Cardiac fibroblast (primary cell): ENCODE measurements at regions not wholly inside any gene's neighbourhood (a gene's known extent, or its start where the extent isn't known, plus 50 kb on each side); places are given as distances from the start of the nearest gene placed in this dataset.

Source experiments
- DNase-seq, 2 donors: peaks; one replicate each; pipeline versions ENCODE4 v3.0.0 to v3.0.0-alpha.2; 2010; ENCODE audit warnings: low read depth in 2 of 2
- H3K4me3 ChIP-seq, 2 donors: replicated peaks in 1 of 2; 1 replicate in 1 of 2; 2 replicates in 1 of 2; pipeline ENCODE4 v1.5.1; 2011; ENCODE audit warnings: low read depth in 2 of 2, low read length in 2 of 2, mild to moderate bottlenecking in 2 of 2, moderate library complexity in 1 of 2
- TF ChIP-seq, protein P1 (sequence below): IDR thresholded peaks from one replicate; pipeline ENCODE4 v1.5.1; 2011; ENCODE audit warnings: low read depth, mild to moderate bottlenecking, low read length, inconsistent platforms

DNA sequence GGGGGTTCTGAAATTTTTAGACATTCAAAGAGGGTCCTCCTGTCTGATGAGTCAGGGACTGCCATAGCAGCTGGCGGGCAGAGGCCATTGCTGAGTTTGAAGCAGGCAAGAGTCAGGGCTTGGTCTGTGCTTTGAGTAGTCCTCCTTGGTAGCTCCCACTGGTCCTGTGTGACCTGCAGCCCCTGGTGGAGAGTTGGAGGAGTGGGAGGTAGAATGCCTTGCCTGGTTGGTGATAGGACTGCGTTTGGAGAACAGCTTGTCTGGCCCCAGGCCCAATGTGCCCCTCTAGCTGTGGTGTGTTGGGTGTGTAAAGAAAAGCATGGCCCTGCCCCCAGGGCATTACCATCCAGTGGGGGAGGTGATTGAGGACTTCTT is 116.7 kb downstream of the BEGAIN start:
- TF ChIP-seq, protein P1, sequence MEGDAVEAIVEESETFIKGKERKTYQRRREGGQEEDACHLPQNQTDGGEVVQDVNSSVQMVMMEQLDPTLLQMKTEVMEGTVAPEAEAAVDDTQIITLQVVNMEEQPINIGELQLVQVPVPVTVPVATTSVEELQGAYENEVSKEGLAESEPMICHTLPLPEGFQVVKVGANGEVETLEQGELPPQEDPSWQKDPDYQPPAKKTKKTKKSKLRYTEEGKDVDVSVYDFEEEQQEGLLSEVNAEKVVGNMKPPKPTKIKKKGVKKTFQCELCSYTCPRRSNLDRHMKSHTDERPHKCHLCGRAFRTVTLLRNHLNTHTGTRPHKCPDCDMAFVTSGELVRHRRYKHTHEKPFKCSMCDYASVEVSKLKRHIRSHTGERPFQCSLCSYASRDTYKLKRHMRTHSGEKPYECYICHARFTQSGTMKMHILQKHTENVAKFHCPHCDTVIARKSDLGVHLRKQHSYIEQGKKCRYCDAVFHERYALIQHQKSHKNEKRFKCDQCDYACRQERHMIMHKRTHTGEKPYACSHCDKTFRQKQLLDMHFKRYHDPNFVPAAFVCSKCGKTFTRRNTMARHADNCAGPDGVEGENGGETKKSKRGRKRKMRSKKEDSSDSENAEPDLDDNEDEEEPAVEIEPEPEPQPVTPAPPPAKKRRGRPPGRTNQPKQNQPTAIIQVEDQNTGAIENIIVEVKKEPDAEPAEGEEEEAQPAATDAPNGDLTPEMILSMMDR: no peak
- no peak for DNase-seq
- no peak overlapping the region for H3K4me3 ChIP-seq

DNA sequence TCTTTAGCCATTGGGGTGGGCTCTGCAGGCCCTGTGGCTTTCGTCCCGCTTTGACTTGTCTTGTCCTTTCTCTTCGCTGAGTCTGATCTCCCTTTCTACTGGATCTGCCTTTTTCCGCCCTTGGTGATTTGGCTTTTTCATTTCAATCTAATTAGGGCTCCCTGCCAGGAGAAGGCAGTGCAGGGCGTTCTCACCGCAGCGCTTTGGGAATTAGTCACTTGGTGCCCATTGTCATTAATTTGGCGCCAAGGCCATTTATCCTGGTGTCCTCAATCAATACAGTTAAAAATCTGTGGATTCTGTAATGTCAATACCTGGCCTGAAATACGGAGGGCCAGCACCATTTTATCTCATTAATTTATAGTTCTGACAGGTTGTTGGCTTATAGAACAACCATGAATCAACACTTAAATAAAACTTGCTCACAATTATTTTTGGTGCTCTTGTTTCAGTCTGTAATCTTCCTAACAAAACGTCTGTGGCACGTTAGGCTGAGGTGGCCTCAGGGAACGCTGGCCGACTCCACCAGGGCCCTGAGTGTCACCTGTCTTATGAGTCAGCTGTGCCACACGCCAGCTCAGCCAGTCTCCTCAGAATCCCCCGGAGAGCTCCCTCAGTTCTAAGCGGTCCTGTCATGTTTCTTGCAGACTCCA is 115.7 kb downstream of the BEGAIN start:
- no peak overlapping the region for H3K4me3 ChIP-seq
- no peak for DNase-seq
- TF ChIP-seq, protein P1: no peak

DNA sequence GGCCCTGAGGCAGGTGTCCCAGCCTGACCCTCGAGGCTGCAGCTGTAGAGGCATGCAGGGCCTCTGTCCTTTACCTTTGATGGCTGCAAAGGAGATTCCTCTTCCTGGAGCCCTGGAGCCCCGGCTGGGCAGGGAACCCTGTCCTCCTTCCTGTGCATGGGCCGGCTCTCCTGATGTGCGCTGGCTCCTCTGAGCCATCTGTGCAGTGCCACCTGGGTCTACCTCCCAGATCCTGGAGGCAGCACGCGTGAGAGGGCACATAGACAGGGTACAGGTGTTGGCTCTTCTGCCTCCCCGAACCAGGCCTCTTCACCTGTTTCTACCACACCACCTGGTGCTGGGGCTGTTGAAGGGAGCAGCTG is 115.1 kb downstream of the BEGAIN start:
- DNase-seq: no peak
- TF ChIP-seq, protein P1: no peak
- no peak overlapping the region for H3K4me3 ChIP-seq

DNA sequence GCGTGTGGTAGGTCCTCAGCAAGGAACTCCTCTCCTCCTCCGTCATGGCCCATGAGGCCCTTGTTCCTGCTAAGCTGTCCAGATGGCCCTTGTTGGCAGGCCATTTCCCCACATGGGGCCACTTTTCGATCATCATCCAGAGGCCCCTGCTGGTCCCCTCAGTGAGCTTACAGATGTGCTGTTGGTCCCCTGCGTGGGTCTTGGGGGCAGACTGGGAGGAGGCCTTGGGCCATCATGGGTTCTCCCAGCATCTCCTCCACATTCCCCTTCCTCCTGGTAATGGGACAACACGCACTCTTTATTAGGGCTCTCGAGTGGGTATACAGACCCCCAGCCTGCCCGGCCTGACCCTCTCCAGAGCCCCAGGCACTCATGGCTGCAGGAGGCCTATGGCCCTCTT is 114.7 kb downstream of the BEGAIN start:
- TF ChIP-seq, protein P1: no peak
- no peak overlapping the region for H3K4me3 ChIP-seq
- DNase-seq: no peak

DNA sequence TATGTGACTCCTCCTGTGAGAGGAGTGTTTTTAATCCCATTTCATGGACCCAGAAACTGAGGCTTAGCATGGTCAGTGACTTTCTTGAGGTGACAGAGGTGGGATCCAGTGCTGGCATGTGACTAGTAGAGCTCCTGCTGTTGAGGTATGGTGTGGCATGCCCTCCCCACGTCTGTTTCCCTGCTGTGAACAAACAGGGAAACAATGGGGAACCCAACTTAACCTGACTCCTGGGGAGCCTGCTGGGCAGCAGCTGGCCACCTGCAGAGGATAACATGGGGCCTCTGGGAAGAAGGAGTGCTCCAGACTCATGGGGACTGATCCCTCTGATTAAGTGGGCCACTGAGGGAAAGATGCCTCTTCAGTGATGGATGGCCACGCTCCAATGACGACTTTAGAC is 114.0 kb downstream of the BEGAIN start:
- no peak for DNase-seq
- no peak overlapping the region for H3K4me3 ChIP-seq
- TF ChIP-seq, protein P1: no peak

DNA sequence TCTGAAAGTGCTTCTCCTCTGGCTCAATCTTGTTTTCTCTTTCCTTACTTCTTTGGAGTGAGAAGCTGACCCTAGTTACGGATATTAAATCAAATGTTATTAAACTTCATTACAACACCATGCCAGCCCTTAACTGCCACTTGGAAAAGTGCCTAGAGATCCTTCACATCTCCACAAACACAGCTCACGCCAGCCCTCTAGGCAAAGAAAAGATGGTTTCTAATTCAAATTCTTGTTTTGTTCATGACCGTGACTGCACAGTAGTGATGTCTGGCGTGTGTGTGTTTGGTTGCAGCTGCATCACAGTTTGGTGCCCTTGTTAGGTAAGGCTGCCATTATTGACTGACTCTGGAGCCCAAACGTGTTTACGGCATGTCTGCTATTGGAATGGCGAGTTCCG is 113.0 kb downstream of the BEGAIN start:
- no peak overlapping the region for H3K4me3 ChIP-seq
- TF ChIP-seq, protein P1: no peak
- no peak for DNase-seq

DNA sequence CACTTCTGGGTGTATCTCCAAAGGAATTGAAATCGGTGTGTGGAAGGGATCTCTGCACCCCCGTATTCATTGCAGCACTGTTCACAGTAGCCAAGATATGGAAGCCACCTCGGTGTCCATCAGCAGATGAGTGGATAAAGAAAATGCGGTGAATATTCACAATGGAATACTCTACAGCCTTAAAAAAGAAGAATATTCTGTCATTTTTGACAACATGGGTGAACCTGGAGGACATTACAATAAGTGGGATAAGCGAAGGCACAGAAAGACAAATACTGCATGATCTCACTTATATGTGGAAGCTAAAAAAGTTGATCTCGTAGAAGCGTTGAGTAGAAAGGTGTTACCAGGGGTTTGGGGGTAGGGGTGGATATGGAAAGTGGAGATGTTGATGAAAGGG is 111.9 kb downstream of the BEGAIN start:
- TF ChIP-seq, protein P1: no peak
- DNase-seq: no peak
- no peak overlapping the region for H3K4me3 ChIP-seq
